AG04450 (cell line): ENCODE measurements at regions not wholly inside any gene's neighbourhood (a gene's known extent, or its start where the extent isn't known, plus 50 kb on each side); places are given as distances from the start of the nearest gene placed in this dataset.

ENCODE experiments used
- CTCF ChIA-PET: fragments of 300-600, 350-600 bp; formaldehyde crosslinking; extraction: SDS; loops from one replicate; lab custom pipeline; 2022; ENCODE audit warnings: antibody characterized with exemption, inconsistent platforms; lab: Charles Lee
- POLR2A ChIA-PET: fragments of 350-600 bp; formaldehyde crosslinking; extraction: SDS; loops from one replicate; lab custom pipeline; 2021; ENCODE audit warnings: antibody characterized with exemption, inconsistent platforms; lab: Yijun Ruan, JAX
- DNase-seq: peaks from one replicate; pipeline ENCODE4 v3.0.0-alpha.2; 2011; ENCODE audit warnings: low read depth, low spot score
- H3K27ac ChIP-seq: one replicate; pipeline ENCODE4 v1.5.1; 2012; ENCODE audit warnings: low read depth, low read length, control low read depth
- H3K27me3 ChIP-seq: one replicate; pipeline ENCODE4 v1.6.0; 2012; ENCODE audit warnings: low read length; ENCODE audit not compliant: control insufficient read depth, insufficient read depth
- H3K4me3 ChIP-seq: 2 replicates; pipeline ENCODE4 v1.5.1; 2011; ENCODE audit warnings: mild to moderate bottlenecking, low read depth, low read length, control low read depth
- H3K9me3 ChIP-seq: 2 replicates; pipeline ENCODE4 v1.5.1; 2012; ENCODE audit warnings: low read length; ENCODE audit not compliant: control insufficient read depth, insufficient read depth
- CTCF ChIP-seq: IDR thresholded peaks from 2 replicates; pipeline ENCODE4 v1.5.1; 2011; ENCODE audit warnings: low read depth, low read length, control low read depth, inconsistent platforms

- Histone ChIP-seq H3K27me3 (no peaks in the 10 kb centered on the region), H3K9me3 (no peaks in the 10 kb centered on the region), H3K4me3 (no peak overlapping the region), H3K27ac (no peak overlapping the region)
- ChIA-PET CTCF (no interaction called here), POLR2A (interaction anchor here (0.6 kb wide), 1 partner anchor 33 kb away, joined by 3 read pairs; no protein-coding TSS in a partner anchor)
- no peak for DNase-seq
- no peak for TF ChIP-seq CTCF
These were observed 406.2 kb upstream of the JAG1 start for GRCh38 chr20:11080010-11080409.

GRCh38 chr20:11080781-11081377 lies 407.1 kb upstream of the JAG1 start:
- no peak for DNase-seq
- CTCF ChIA-PET = no interaction called here
- POLR2A ChIA-PET = no interaction called here
- Histone ChIP-seq H3K27me3 (no peaks in the 10 kb centered on the region), H3K27ac (no peak overlapping the region), H3K4me3 (no peak overlapping the region), H3K9me3 (no peaks in the 10 kb centered on the region)
- TF ChIP-seq CTCF = no peak

- H3K9me3 ChIP-seq = no peaks in the 10 kb centered on the region
- no peak for DNase-seq
- CTCF ChIA-PET = interaction anchor here (0.5 kb wide), 1 partner anchor 523 kb away, joined by 3 read pairs; no protein-coding TSS in a partner anchor
- POLR2A ChIA-PET = no interaction called here
- no peaks in the 10 kb centered on the region for H3K27me3 ChIP-seq
- no peak overlapping the region for H3K4me3 ChIP-seq
- H3K27ac ChIP-seq = no peak overlapping the region
- TF ChIP-seq CTCF = no peak
These were observed 410.0 kb upstream of the JAG1 start for GRCh38 chr20:11083841-11084240.

GRCh38 chr20:11084508-11084907 lies 410.7 kb upstream of the JAG1 start:
- no peak overlapping the region for H3K27ac ChIP-seq
- DNase-seq = no peak
- CTCF ChIA-PET = no interaction called here
- TF ChIP-seq CTCF = no peak
- no peak overlapping the region for H3K4me3 ChIP-seq
- no peaks in the 10 kb centered on the region for H3K9me3 ChIP-seq
- H3K27me3 ChIP-seq = no peaks in the 10 kb centered on the region
- POLR2A ChIA-PET = no interaction called here

- no peak for TF ChIP-seq CTCF
- Histone ChIP-seq H3K9me3 (no peaks in the 10 kb centered on the region), H3K27ac (no peak overlapping the region), H3K4me3 (no peak overlapping the region), H3K27me3 (no peaks in the 10 kb centered on the region)
- POLR2A ChIA-PET = no interaction called here
- no peak for DNase-seq
- CTCF ChIA-PET = no interaction called here
These were observed 413.2 kb upstream of the JAG1 start for GRCh38 chr20:11086970-11087369.
